HuH-7 (cell line): ENCODE measurements at regions not wholly inside any gene's neighbourhood (a gene's known extent, or its start where the extent isn't known, plus 50 kb on each side); places are given as distances from the start of the nearest gene placed in this dataset.

Experiments used
- DNase-seq: peaks from one replicate; pipeline ENCODE4 v3.0.0; 2011; ENCODE audit warnings: low spot score

GRCh38 chr11:115765803-115766239, 261.6 kb upstream of the CADM1 start:
- no peak for DNase-seq

DNA sequence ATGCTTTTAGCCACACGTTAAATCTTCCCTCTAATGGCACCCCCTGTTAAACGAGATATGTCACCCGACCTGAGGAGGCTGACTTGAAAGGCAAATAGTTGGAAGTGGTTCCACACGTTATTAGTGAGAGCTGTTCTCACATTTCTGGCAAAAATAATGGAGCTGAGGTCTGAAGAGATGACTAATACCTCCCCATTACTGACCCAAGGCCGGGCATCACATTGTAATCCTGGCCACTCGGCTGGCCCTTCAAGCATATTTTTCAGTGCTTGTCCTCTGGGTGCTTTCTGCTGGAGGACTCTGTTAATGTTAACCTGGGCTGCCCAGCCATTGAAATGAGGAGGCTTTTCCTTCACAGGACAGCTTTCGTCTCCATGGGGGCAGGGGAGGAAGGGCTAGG, 260.0 kb upstream of the CADM1 start:
- DNase-seq, result no peak

GRCh38 chr11:115761817-115762216, 257.6 kb upstream of the CADM1 start:
- DNase-seq, result no peak

DNA sequence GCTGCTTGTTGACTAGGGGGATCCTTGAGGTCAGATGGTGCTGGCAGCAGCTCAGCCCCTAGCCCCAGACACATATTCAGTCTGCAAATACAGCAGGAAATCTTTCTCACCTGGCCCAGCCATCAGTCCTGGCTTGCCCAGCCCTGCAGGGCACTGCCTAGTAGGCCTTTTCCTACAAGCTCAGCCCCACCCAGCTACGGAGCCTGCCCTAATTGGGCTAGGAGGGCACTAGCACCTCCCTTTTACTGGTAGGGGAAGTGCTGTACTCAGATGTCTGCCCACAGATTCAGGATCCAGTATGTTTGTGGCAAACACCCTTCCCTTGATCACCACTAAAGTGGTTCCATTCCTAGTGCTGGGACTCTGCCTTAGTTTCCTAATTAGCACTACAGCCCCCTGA, 257.1 kb upstream of the CADM1 start:
- no peak for DNase-seq

DNA sequence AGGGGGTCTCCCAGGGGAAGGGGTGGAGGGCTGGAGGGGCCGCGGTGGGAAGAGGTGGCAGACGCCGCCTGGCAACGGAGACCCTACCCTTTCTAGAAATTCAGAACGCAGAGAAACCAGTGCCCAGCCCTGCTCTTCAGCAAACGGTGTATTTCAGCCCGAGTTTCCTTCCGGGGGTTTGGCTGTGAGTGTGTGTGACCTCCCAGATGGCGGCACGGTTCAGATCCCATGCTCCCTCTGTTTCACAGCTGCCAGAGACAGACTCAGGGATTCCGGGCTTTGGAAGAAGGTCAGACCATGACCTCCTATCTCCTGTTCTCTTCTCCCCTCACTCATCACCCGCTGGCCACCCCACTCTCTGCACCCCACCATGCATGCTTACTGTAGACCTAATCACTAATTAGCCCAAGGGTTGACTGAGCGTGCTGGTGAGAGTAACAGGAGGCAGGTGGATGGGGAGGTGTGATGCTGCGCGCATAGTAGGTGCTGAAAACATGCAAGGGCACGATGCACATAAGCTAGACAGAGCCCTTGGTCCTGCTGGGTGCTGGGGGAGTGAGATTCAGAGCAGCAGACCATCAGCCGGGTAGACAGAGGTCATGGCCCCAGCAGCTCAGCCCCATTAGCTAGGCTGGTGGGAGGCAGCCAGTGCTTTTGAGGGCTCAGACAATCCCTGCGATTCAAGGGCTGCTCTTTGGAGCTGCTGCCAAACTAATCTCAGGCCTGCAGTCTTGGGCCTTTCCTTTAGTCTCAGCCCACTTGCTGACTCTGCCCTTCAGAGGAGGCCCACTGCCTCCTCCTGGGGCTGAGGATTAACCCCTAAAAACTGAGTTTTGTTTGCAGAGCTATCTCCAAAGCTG, 256.5 kb upstream of the CADM1 start:
- DNase-seq, result no peak

DNA sequence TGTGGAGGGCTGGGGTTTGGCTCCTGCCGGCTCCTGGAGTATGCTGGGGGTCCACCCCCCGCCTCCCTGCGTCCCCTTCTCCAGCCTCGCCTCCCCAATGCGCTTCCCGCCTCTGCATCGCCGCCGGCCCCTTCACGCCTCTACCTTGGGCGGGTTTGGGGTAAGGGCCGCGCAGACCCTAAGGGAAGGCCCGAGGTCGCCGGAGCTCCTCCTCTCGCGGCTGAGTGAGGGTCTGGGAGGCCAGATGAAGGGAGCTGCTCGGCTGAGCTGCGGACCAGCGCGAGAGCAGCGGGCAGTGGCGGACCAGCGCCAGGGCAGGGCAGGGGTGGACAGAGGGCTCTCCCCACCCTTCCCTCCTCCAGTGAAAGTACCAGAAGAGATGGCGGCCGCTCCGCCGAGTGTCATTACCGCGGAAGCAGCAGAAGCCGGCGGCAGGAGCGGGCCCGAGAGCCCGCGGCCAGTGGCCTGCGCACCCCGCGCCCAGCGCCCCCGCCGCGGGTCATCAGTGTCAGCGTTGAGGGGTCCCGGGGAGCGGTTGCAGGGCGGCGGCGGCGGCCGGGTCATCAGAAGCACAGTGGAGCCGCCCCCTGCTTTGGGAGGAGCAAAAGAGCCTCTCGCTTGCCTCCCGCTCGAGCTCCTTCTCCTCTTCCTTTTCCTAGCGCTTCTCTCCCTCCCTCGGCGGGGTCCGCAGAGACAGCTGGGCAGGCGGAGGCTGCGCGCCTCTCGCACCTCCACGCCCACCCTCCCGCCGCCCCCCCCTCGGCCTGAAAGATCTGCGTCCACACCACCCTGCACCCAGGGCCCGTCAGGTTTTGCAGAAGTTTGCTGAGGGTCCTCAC, 255.6 kb upstream of the CADM1 start:
- DNase-seq, result no peak

GRCh38 chr11:115758011-115758410, 253.8 kb upstream of the CADM1 start:
- no peak for DNase-seq

- no peak for DNase-seq
Observed at GRCh38 chr11:115751243-115752015, 247.2 kb upstream of the CADM1 start.

GRCh38 chr11:115745610-115746512, 241.6 kb upstream of the CADM1 start:
- DNase-seq, result no peak

- DNase-seq, result no peak
Observed at GRCh38 chr11:115745066-115745465, 240.9 kb upstream of the CADM1 start.

- DNase-seq, result no peak
Observed at GRCh38 chr11:115743719-115744118, 239.5 kb upstream of the CADM1 start.

DNA sequence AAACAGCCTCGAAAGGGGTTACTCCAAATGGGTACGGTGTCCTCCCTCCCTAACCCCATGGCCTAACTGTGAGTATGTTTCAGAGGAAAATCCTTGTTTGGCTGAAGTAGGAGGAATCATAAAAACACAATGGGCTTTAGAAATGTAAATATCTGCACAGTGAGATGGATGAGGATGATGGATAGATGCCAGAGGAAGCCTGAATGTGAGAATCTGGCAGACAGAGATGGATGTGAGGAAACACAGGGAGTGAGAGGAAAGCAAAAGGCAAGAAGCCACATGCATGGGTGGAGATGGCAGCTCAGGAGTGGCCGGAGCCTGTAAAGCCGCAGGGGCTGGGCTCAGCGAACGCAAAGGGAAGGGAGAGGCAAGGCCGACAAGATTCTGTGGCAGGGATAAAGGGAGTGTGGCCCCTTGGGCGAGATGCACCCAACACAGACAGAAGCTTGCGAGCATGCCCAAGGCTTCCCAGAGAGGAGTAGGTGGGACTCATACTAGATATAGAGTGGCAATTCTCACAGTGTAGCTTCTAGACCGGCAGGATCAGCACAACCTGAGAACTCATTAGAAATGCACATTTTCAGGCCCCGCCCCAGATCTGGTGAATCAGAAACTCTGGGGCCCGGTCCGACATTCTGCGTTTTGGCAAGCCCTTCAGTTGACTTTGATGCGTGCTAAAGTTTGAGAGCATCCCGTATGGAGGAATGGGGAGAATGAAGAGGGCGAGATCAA, 237.3 kb upstream of the CADM1 start:
- no peak for DNase-seq

DNA sequence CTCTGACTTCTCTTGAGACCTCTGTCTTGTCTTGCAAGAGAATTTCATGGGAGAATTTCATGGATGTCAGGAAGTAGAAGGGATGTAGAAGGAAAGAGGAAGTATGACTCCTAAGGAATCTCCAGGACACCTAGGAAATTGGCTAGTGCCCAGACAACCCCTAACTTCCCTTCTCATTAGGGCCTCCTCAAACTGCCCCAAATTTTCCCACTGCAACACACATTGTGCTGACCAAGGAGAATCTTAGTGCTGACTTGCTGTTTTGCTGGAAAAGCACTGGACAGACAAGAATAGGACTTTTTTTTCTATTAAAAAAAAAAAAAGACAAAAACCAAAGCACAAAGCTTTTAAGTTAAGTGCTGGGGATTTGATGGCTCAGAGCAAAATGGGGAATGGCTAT, 236.1 kb upstream of the CADM1 start:
- no peak for DNase-seq

DNA sequence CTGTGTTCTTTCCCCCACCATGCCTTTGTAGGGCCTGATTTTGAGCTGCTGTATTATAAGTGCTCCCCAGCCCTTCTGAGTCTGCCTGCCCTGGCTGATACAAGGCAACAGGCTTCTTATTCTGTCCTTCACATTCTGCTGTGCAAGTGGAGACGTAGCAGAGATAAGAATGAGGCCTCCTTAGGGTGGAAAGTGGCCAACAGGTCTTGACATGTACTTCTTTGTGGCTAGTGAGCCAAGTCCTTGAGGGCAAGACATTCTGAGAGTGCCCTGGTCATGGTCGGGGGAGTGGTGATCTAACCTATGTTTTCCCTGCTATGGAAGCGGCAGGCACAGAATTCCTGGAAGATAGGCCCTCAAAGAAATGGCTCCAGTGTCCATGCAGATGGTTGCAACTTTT, 235.7 kb upstream of the CADM1 start:
- DNase-seq, result no peak

- no peak for DNase-seq
Observed at GRCh38 chr11:115739146-115739545, 234.9 kb upstream of the CADM1 start.

DNA sequence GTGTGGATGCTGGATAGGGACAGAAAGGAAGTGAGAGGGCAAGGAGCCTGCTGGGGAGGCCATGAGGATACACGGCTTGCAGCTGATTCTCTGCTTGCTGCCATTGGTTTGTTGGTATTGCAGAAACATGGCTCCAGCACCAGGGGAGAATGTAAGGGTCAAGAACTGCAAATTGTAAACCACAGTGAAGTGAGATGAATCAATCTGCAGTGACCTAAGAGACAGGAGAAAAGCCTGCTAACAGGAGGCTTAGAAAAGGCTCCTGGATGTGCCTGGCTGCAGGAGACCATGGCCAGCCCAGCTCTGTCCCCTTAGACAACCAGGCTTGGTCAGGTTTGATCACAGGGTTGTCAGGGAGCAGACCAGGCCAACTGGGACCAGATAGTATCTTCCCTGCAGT, 233.7 kb upstream of the CADM1 start:
- no peak for DNase-seq

DNA sequence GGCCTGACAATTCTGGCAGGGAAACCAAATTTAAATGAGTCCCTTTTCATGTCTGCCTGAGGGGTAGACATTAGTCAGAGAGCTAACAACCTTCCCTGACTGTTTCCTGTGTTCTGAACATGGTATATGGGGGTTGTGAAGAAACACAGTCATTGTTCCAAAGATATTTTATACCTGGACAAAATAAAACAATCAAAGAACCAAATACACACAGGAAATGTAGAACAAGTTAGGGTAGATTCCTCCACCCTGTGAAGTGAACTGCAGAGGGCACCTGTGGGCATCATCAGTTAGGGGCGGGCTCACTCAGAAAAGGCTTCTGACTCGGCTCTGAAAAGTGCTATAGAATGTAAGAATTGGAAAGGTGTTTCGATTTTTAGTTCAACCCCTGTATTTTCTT, 231.9 kb upstream of the CADM1 start:
- no peak for DNase-seq

GRCh38 chr11:115724666-115725065, 220.5 kb upstream of the CADM1 start:
- DNase-seq, result no peak

- DNase-seq, result no peak
Observed at GRCh38 chr11:115722711-115723110, 218.5 kb upstream of the CADM1 start.

DNA sequence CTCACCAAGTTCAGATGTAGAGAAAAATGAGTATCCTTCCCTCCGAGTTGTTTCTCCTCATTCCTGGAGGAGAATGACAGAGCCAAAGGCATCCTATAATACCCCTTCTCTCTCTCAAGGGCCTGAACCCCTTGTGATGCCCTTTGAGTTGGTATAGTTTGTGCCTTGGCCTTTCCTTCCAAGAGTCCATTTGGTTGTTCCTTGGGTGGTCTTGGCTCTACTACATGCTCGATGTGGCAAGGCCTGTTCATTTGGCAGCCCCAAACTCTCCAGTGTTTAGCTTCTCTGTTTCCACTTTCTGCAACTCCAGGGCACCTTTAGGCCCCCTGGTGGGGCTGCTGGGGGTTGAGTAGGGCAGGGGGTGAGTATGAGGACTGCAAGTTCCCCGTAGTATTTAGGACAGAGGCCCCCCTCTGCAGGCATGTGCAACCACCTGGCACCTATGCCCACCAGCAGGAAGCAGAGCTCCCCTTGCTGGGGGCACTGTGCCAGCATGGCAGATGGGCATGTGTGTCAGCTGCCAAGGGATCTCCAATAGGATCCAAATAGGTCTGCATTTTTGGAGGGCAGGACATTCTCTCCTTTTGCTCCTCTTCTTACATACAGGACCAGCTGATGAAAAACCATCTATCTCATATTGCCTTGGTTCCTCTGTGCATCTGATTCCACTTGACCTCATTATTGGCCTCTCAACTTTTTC, 217.2 kb upstream of the CADM1 start:
- no peak for DNase-seq
